ENCODE measurements at regions not wholly inside any gene's neighbourhood (a gene's known extent, or its start where the extent isn't known, plus 50 kb on each side); places are given as distances from the start of the nearest gene placed in this dataset.

DNA sequence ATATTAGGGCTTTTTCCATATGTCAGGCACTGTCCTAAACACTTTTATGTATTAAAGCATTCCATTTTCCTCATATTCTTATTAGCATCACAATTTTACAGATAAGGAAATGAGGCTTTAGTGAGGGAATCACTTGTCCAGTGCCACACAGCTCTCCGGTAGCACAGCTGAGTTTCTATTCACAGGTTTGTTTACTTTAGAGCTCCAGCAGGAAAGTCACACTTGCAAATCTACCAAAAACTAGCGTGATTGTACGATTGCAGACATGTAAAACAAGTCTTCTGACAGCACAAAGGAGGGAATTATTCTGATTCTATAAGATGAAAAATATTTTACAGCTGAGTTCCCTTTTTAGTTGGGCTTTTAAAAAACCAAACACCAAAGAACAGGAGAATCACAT is 472.1 kb downstream of the TMA16 start:
- DNase-seq (ENCODE audit: low read depth), result no peak

DNA sequence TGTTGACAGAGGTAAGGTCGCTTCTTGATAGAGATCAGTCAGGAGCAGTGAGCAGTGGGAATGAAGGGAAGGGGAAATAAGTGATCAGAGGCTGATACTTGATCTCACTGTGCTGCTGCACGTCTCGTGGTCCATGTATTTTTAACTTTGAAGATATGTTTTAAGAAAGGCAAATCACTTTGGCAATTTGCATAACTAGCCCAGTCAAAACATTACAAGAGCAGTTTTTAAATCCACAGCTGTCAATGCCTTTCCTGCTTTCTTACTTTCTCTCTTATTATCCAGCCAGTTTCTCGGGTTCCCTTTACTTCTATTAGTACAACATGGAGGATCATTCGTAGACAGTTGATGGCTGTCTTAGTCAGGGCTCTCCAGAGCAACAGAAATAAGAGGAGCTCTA is 472.8 kb downstream of the TMA16 start:
- DNase-seq (ENCODE audit: low read depth), result no peak

DNA sequence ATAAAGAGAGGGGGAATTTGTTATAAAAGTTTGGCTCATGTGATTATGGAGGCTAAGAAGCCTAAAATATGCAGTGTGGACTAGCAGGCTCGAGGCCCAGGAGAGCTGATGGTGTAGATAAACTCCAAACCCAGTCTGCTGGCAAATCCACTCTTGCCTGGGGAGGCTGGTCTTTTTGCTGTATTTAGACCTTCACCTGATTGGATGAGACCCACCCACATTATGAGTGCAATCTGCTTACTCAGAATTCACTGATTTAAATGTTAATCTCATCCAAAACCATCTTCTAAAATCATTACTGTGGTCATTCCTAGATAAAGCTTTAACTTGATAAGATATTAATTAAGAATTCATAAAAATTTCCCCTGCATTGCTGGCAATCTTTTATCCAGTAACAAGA is 473.2 kb downstream of the TMA16 start:
- DNase-seq (ENCODE audit: low read depth), result no peak

DNA sequence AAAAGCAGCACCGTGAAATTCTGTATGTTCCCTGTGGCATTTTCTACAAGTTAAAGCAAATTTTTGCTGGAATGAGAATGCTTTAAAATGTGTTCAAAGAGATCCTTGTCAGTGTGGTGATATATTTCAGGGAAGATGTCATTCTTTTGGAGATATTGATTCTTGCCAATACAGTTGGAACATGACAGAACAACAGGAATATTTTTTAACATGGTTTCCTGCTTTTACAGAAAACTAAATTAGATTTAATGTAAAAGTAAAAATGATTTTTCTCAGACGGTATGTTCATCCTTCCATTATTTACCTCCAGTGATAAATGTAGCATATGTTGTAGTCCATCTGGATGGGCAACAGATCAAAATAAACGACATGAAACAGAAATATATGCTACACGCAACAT is 474.8 kb downstream of the TMA16 start:
- DNase-seq (ENCODE audit: low read depth), result no peak

DNA sequence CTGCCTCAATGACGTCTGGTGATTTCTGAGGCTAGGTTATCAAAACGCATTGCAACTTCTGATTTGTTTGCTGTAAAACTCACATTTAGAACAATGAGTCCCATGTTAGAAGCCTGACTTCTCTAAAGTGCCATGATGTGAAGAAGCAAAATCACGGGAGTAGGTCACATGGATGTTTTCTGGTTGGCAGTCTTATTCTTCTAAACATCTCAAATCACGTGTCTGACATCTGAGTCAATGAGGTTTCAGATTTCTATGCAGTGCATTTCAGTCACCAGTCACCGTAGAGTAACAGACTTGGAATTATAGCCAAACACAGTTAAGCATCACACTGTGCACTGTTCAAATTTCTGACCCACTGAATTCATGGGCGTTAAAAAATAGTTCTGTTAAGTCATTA is 482.1 kb downstream of the TMA16 start:
- no peak for DNase-seq (ENCODE audit: low read depth)

DNA sequence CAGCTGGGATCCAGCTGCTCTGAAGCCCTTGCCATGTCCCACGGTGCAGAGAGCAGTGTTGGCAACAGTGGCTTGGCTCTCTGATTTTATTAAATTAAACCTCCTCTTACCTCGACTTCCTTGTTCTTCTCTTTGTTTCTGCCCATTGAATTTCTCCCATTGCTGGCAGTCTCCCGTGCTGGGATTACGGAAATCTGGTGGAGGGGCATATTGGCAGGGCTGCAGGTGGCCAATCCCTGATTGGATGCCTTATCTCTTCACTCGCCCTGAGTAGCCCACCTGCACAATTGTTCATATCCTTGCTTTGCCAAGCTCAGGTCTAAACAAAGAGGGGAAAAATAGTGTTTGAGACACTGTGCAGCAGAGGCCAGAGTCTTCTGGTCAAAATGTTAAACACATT is 493.9 kb downstream of the TMA16 start:
- no peak for DNase-seq (ENCODE audit: low read depth)

DNA sequence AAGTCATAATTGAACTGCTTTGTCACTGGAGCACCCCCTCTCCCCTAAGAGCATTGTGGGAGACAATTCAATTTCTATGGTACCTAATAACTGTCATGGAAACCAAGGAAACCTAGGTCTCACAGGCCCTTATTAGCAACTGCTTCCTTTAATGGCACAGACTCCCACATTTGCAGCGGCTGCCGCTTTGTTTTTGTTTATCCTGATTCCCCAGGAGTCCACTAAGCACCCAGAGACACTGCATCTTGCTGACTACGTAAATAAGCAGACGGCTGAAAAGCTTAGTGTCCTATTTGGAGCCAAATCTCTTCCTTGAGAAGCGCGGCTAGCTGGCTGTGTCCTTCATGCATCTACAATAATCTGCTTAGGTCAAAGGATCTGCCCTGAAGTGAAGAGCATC is 494.4 kb downstream of the TMA16 start:
- DNase-seq (ENCODE audit: low read depth), result no peak

DNA sequence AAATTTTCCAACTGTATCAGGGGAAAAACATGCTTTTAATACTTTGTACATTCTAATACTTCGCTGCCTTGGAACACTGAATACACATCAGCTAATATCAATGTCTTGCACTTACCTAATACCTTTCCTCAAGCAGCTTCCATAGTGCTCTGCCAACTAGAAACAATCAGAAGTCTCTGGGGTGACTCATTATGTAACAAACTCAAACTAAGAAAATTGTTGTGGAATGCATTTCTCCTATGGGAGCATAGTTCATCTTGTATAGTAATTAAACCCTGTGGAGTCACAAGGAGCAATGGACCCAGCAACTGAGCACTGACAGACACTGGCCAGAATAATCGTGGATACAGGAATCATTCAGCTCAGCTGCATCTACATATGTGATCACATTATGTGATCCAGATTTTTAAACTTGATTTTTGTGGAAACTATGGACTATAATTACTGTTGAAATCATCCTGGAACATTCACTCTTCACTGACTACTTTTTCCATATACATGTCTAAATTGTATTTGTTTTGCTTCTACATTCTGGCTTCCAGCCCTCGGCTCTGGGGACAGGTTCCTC is 496.9 kb downstream of the TMA16 start:
- peak; percentile 68 for DNase-seq (ENCODE audit: low read depth)

DNA sequence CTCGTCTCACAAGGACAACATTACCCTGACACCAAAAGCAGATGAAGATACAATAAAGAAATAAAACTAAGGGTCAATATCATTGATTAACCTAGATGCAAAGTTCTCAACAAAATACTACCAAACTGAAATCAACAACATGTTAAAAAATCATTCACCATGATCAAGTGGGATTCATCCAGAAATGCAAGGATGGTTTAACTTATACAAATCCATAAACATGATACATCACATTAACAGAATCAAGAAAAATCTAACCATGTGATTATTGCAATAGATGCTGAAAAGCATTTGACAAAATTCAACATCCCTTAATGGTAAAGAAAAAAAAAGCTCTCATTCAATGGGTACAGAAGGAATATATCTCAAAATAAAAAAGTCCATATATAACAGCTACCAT is 514.9 kb downstream of the TMA16 start:
- no peak for DNase-seq (ENCODE audit: low read depth)

DNA sequence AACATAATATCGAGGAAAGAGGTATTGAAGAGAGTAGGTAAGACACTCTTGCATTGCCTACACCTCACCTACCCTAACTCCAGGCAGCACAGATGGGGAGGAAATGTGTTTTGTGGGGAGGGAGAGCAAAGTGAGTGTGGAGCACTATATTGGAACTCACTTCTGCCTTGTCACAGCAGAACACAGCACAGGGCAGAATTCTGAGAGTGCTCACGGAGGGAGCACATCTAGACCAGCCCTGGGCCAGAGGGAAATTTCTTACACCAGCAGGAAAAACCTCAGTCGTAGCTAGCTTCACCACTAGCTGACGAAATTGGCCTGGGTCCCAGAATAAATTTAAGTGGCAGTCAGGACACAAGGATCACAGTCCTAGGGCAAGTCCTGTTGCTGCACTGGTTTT is 517.3 kb downstream of the TMA16 start:
- no peak for DNase-seq (ENCODE audit: low read depth)

DNA sequence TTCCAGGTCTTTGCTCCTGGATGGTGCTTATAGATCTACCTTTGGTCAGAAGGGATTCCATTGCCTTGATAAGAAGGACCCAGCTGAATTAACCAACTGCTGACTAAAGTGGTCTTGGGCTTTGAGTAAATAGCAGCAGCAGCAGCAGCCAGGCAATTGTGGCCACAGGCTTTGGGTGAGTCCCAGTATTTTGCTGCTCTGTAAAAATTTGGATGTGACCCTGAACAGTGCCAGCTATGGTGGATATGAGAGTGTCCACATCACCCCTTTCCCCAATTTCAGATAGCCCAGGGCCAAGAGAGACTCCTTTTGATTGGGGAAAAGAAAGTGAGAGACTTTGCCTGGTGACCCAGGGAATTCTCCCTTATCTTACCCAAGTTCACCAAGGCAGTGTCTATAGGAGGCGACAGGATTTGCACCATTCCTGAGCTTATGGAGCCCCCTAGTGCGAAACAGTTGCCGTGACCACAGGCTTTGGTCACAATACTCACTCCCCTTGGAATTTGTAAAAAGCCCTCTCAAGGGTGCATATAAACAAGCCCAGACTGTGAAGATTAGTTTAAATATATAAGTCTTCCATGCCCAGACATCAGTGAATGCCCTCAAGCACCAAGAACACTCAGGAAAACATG is 518.0 kb downstream of the TMA16 start:
- no peak for DNase-seq (ENCODE audit: low read depth)

DNA sequence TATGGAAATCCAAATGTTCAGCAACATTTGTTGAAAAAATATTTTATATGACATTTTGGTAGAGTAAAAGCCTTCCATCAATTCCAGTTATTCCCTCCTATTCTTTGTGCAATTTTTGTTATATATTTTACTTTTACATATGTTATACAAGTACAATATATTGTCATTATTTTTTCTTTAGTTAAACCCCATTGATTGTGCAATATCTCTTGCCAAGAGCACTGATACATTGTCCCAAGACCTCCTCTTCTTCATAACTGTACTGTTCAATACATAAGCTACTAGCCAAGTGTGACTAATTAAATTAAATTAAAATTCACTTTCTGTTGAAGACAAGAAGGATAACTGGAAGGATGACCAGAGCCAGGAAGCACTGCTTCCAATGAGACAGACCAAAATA is 527.5 kb downstream of the TMA16 start:
- no peak for DNase-seq (ENCODE audit: low read depth)

- DNase-seq (ENCODE audit: low read depth), result no peak
Observed at GRCh38 chr4:164023214-164023613, 528.7 kb downstream of the TMA16 start.

- DNase-seq (ENCODE audit: low read depth), result no peak
Observed at GRCh38 chr4:164027805-164028204, 533.3 kb downstream of the TMA16 start.

DNA sequence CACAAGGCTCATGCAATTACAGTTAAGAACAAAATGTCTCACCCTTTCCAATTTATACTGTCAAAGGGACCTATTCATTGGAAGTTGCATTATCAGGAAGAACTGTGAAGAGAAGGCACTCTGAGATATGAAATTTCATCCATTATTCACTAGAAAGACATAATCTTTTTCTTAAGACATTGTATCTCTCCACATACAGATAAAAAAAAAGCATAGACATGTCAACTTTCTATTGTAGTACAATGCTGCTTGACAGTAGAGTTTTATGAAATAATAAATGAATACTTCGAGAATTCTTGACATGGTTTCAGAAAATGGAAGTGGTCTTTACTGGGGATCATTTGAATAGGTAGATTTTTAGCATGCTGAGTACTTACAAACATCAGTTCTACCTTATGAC is 545.0 kb downstream of the TMA16 start:
- DNase-seq (ENCODE audit: low read depth), result no peak

GRCh38 chr4:164056426-164057142 is 562.1 kb downstream of the TMA16 start:
- DNase-seq (ENCODE audit: low read depth), result no peak

- DNase-seq (ENCODE audit: low read depth), result peak; percentile 38
Observed at GRCh38 chr4:164058776-164059445, 564.4 kb downstream of the TMA16 start.

GRCh38 chr4:164060456-164060855 is 566.0 kb downstream of the TMA16 start:
- peak; percentile 35 for DNase-seq (ENCODE audit: low read depth)

DNA sequence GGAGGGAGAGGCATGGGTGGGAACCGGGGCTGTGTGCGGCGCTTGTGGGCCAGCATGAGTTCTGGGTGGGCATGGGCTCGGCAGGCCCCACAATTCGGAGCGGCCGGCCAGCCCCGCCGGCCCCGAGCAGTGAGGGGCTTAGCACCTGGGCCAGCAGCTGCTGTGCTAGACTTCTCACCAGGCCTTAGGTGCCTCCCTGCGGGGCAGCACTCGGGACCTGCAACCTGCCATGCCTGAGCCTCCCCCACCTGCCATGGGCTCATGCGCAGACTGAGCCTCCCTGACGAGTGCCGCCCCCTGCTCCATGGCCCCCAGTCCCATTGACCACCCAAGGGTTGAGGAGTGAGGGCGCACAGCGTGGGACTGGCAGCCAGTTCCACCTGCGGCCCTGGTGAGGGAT is 573.9 kb downstream of the TMA16 start:
- DNase-seq (ENCODE audit: low read depth), result no peak

- DNase-seq (ENCODE audit: low read depth), result no peak
Observed at GRCh38 chr4:164070625-164071024, 576.1 kb downstream of the TMA16 start.

DNA sequence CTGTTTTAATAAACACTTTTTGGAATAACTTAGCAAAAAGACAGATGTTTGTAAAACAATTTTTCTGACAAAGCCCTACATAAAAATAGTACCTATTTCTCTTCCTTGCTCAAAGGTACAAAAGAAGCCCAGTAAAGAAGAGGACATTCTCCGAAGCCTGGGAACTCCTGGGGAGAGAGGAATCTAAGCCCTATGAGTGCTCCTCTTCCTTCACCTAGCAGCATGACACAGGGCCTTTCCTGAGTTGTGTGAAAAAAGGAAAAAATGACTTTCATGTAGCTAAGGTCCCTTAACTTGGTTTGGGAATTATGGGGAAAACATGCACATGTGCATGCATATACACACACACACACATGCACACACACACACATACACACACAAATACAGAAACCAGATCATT is 586.9 kb downstream of the TMA16 start:
- no peak for DNase-seq (ENCODE audit: low read depth)

DNA sequence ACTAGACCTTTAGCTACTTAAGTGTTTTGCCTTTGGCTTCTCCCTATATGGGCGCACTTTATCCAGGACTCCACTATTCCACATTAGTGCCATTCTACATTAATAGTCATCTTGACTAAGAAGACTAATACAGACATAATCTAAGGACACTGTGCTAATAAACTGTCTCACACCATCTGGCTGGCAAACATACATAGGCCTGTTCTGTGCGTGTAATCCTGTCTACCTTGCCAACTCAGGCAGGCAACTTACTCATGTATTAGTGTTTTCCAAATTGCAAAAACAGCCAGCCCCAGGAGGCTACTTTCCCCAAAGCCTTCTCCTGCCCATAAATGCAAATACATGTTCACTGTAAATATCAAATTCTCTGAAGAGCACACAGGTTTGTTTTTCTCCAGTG is 587.3 kb downstream of the TMA16 start:
- DNase-seq (ENCODE audit: low read depth), result no peak

DNA sequence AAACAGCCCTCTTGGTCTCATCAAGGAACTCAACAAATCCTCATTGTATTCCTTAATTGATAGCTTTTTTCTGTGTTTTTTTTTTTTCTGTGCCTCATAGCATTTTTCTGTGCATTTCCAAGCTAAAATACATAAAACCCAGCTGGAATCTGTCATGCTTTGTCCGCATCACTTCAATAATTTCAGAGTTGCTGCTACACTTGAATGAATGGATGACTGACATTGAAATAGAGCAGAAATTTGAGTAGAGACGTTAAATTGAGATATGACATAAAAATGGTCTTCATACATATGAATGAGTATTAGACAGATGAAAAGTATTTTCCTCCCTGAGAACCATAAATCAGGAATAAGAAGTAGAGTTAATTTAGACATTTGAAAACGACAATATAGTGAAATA is 593.2 kb downstream of the TMA16 start:
- no peak for DNase-seq (ENCODE audit: low read depth)
